Stimulated activated CD4-positive, alpha-beta T cell treated with anti-CD3 and anti-CD28 coated beads, Interleukin-12 subunit alpha, Interleukin-12 subunit beta, amount 100 ng/mL, for 48 hours (primary cell): ENCODE measurements at regions not wholly inside any gene's neighbourhood (a gene's known extent, or its start where the extent isn't known, plus 50 kb on each side); places are given as distances from the start of the nearest gene placed in this dataset.
"Not testable (repeated sequence)": the region's sequence is repeated elsewhere in the genome, so short reads cannot be mapped to it uniquely, and the experiment has no call there.

Source experiments
- DNase-seq, 3 donors: peaks; one replicate each; pipeline ENCODE4 v3.0.0-alpha.2; 2020; ENCODE audit warnings: low read depth in 2 of 3, low spot score in 1 of 3

- DNase-seq = no peak
Observed at GRCh38 chr7:69373171-69374043, 224.9 kb upstream of the AUTS2 start.

GRCh38 chr7:69374044-69374425 is 224.2 kb upstream of the AUTS2 start:
- DNase-seq = no peak

GRCh38 chr7:69377191-69377590 is 221.1 kb upstream of the AUTS2 start:
- no peak for DNase-seq

DNA sequence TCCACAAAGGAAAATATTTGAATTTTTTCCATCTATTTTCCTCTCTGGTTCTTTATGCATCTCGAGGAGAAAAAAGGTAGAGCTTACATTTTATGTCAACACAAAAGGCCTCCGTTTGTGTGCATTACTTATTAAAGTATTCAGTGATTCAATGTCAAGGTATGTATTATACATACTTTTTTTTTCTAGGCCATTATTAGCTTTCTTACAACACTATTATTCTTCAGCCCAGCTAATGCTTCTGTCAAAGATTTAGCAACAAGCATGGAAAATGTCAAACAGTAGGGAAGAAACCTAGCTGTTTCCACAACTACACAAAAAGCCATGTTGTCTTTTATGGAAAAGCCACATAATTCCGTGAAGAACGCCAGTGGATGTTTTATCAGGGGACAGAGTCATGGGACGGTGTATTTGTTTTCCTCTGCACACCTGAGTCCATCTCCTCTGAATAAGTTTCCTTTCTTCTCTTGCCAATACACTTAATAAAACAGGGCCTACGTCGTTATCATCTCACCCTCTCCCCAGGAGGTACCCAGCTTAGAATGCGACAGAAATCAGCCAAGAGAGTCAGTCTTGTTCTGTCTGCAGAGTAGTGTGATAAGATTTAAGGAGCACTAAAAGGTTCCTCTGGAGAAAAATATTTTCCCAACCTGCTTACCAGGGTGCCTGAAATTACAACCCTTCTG is 209.7 kb upstream of the AUTS2 start:
- DNase-seq = no peak

DNA sequence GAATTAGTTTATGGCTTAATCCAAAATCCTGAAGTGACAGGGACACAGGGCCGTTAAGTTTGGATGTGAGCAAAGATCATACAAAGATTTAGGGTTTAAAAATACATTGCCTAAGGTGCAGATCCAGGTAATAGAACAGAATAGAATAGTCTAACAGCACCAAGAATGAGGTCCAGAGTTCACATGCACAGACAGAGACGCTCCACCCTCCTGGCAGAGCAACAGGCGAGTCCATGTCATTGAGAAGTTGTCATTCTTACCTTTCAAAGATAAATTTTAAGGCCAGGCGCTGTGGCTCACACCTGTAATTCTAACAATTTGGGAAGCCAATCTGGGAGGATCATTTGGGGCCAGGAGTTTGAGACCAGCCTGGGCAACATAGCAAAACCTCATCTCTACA is 209.1 kb upstream of the AUTS2 start:
- no peak for DNase-seq

DNA sequence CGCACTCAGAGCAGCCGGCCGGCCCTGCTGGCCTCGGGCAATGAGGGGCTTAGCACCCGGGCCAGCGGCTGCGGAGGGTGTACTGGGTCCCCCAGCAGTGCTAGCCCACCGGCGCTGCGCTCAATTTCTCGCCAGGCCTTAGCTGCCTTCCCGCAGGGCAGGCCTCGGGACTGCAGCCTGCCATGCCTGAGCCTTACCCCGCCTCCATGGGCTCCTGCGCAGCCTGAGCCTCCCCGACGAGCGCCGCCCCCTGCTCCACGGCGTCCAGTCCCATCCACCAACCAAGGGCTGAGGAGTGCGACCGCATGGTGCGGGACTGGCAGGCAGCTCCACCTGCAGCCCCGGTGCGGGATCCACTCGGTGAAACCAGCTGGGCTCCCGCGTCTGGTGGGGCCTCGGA is 204.4 kb upstream of the AUTS2 start:
- not testable (repeated sequence) for DNase-seq

GRCh38 chr7:69395061-69395714 is 203.1 kb upstream of the AUTS2 start:
- no peak for DNase-seq

DNA sequence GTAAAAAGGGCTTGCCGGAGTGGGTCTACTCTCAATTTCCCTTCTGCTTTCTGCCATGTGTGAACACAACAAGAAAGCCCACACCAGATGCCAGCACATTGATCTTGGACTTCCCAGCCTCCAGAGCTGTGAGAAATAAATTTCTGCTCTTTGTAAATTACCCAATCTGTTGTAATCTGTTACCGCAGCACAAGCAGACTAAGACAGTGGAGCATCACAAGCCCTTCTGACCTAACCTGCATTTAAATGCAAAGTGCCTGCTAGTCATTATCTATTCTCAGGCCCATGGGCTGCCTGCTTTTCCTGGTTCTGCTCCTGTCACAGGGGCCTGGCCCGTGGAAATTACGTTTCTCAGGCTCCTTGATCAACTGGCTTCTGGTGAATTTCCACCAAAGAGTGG is 199.3 kb upstream of the AUTS2 start:
- DNase-seq = no peak

- no peak for DNase-seq
Observed at GRCh38 chr7:69399401-69399800, 198.9 kb upstream of the AUTS2 start.

DNA sequence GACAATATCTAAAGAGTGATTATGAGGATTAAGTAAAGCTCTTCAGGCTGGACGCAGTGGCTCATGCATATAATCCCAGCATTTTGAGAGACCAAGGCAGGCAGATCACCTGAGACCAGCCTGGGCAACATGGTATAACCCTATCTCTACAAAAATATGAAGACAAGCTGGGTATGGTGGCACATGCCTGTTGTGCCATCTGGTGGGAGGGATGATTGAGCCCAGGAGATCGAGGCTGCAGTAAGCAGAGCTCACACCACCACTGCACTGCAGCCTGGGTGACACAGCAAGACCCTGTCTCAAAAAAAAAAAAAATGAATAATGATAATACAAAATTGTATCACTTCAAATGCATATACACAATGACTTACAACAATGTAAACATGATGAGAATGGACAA is 195.6 kb upstream of the AUTS2 start:
- DNase-seq = no peak

- DNase-seq = no peak
Observed at GRCh38 chr7:69403169-69403568, 195.1 kb upstream of the AUTS2 start.

DNA sequence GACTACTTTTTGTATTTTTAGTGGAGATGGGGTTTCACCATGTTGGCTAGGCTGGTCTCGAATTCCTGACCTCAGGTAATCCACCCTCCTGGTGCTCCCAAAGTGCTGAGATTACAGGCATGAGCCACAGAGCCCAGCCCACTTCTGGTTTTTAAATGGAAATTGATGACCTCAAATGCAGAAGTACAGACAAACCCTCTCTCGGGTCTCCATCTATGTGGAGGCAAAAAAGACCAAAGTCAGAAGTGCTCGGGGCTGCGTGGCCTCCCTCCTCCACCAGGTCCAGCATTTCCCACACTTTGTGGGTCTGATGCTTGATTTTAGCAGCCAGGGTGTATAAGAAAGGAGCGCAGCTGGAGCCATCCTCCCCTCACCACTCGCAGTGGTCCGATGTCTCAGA is 187.3 kb upstream of the AUTS2 start:
- DNase-seq = no peak

- DNase-seq = no peak
Observed at GRCh38 chr7:69411466-69411865, 186.8 kb upstream of the AUTS2 start.

GRCh38 chr7:69412331-69413146 is 185.7 kb upstream of the AUTS2 start:
- peak in 1 of 3 donors; percentile 6 for DNase-seq

- DNase-seq = no peak
Observed at GRCh38 chr7:69414555-69414954, 183.7 kb upstream of the AUTS2 start.

- DNase-seq = no peak
Observed at GRCh38 chr7:69418869-69419670, 179.2 kb upstream of the AUTS2 start.

DNA sequence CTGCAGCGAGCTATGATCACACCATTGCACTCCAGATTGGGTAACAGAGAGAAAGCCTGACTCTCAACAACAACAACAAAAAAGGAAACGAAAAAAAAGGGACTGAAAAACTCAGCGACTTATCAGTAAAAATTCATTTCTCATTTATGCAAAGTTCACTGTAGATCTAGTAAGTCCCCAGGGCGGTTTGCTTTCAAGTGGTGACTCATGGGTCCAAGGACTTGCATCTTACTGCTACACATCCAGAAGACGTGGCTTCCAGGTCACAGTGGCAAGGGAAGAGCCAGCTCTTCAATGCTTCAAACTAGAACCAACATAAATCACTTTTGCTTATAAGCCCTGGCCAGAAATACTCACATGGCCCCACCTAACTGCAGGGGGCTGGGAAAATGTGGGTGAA is 178.3 kb upstream of the AUTS2 start:
- no peak for DNase-seq

- no peak for DNase-seq
Observed at GRCh38 chr7:69422574-69422985, 175.7 kb upstream of the AUTS2 start.

GRCh38 chr7:69426705-69427104 is 171.6 kb upstream of the AUTS2 start:
- no peak for DNase-seq

DNA sequence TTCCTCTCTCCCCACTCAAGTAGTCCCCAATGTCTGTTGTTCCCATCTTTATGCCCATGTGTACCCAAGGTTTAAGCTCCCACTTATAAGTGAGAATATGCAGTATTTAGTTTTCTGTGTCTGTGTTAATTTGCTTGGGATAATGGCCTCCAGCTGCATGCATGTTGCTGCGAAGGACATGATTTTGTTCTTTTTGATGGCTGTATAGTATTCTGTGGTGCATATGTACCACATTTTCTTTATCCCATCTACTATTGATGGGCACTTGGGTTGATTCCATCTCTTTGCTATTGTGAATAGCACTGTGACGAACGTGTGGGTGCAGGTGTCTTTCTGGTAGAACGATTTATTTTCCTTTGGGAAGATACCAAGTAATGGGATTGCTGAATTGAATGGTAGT is 170.2 kb upstream of the AUTS2 start:
- no peak for DNase-seq
